Transverse colon (tissue), 4 donors: ENCODE measurements at regions not wholly inside any gene's neighbourhood (a gene's known extent, or its start where the extent isn't known, plus 50 kb on each side); places are given as distances from the start of the nearest gene placed in this dataset.

Experiments used
- EP300 ChIP-seq: sonication (generic); formaldehyde crosslinking; IDR thresholded peaks from one replicate; pipeline ENCODE4 v1.6.1; 2017; ENCODE audit warnings: antibody characterized with exemption, low read depth
- POLR2A ChIP-seq: fragments of 450-650 bp; IDR thresholded peaks from one replicate; pipeline ENCODE4 v1.6.1; 2016; ENCODE audit warnings: antibody characterized with exemption, mild to moderate bottlenecking, moderate library complexity
- POLR2AphosphoS5 ChIP-seq, 3 donors: sonication (generic); formaldehyde crosslinking; IDR thresholded peaks; one replicate each; pipeline ENCODE4 v1.6.1; 2016; ENCODE audit warnings: antibody characterized with exemption in 3 of 3
- TF ChIP-seq, protein P1 (sequence below), 5 experiments: fragments of 200-600 bp in 3 of 5; fragments of 450-650 bp in 2 of 5; sonication (generic) in 3 of 5; IDR thresholded peaks; 1 replicate in 2 of 5; 2 replicates in 3 of 5; pipeline ENCODE4 v1.5.1; 2016 to 2017; ENCODE audit warnings: antibody characterized with exemption in 5 of 5, inconsistent platforms in 3 of 5, mild to moderate bottlenecking in 2 of 5, moderate library complexity in 1 of 5

DNA sequence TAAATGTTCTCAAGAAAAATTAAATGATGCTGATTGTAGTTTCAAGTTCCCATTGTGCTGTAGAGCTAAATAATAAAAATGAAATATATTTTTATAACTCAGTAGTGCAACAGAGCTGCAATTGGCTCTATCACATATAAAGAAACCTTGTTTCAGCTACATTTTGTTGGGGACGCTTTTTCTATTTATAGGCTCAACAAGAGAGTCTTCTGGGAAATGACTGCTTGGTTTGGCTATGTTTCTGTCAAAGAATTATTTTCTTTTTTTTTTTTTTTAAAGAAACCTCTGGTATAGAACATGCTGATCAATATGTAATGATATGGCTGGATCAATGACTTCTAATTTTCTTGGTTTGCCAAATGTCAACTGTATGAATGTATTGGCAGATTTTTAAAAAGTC is 76.5 kb downstream of the OTOL1 start:
- TF ChIP-seq, protein P1, sequence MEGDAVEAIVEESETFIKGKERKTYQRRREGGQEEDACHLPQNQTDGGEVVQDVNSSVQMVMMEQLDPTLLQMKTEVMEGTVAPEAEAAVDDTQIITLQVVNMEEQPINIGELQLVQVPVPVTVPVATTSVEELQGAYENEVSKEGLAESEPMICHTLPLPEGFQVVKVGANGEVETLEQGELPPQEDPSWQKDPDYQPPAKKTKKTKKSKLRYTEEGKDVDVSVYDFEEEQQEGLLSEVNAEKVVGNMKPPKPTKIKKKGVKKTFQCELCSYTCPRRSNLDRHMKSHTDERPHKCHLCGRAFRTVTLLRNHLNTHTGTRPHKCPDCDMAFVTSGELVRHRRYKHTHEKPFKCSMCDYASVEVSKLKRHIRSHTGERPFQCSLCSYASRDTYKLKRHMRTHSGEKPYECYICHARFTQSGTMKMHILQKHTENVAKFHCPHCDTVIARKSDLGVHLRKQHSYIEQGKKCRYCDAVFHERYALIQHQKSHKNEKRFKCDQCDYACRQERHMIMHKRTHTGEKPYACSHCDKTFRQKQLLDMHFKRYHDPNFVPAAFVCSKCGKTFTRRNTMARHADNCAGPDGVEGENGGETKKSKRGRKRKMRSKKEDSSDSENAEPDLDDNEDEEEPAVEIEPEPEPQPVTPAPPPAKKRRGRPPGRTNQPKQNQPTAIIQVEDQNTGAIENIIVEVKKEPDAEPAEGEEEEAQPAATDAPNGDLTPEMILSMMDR (IDR thresholded peaks at IDR 0.05): no peak
- TF ChIP-seq POLR2A (no peak), POLR2AphosphoS5 (IDR thresholded peaks at IDR 0.05) (no peak), EP300 (no peak)
